Loucy (cell line): ENCODE measurements at regions not wholly inside any gene's neighbourhood (a gene's known extent, or its start where the extent isn't known, plus 50 kb on each side); places are given as distances from the start of the nearest gene placed in this dataset.

Experiments used
- H2AFZ ChIP-seq: fragments of 200-600 bp; sonication (generic); 2 replicates; pipeline ENCODE4 v1.6.0; 2016; ENCODE audit warnings: antibody characterized with exemption, mild to moderate bottlenecking, low read length, moderate library complexity
- H3F3A ChIP-seq: fragments of 200-600 bp; 2 replicates; pipeline ENCODE4 v1.6.0; 2016; ENCODE audit warnings: antibody characterized with exemption, low read depth, mild to moderate bottlenecking
- H3K27me3 ChIP-seq: fragments of 200-600 bp; sonication (generic); 2 replicates; pipeline ENCODE4 v1.6.1; 2014; ENCODE audit warnings: low read length, mild to moderate bottlenecking; ENCODE audit not compliant: insufficient read depth, poor library complexity, severe bottlenecking
- H3K36me3 ChIP-seq: fragments of 200-600 bp; sonication (generic); 2 replicates; pipeline ENCODE4 v1.6.1; 2016; ENCODE audit warnings: low read length; ENCODE audit not compliant: insufficient read depth
- H3K4me1 ChIP-seq: fragments of 200-600 bp; sonication (generic); 2 replicates; pipeline ENCODE4 v1.5.1; 2014; ENCODE audit warnings: low read length, mild to moderate bottlenecking; ENCODE audit not compliant: insufficient read depth, poor library complexity, severe bottlenecking
- H3K4me2 ChIP-seq: fragments of 200-600 bp; sonication (generic); 2 replicates; pipeline ENCODE4 v1.6.0; 2014; ENCODE audit warnings: antibody characterized with exemption, low read length, low read depth, mild to moderate bottlenecking; ENCODE audit not compliant: poor library complexity, severe bottlenecking
- H3K4me3 ChIP-seq: fragments of 200-600 bp; sonication (generic); 2 replicates; pipeline ENCODE4 v1.5.1; 2014; ENCODE audit warnings: low read length, mild to moderate bottlenecking, mixed read lengths; ENCODE audit not compliant: poor library complexity, severe bottlenecking
- H3K79me2 ChIP-seq: fragments of 200-600 bp; sonication (generic); 2 replicates; pipeline ENCODE4 v1.6.1; 2014; ENCODE audit warnings: low read length; ENCODE audit not compliant: insufficient read depth
- H3K9ac ChIP-seq: fragments of 200-600 bp; sonication (generic); 2 replicates; pipeline ENCODE4 v1.6.0; 2014; ENCODE audit warnings: mild to moderate bottlenecking, low read depth, low read length, moderate library complexity; ENCODE audit not compliant: poor library complexity, severe bottlenecking
- H3K9me2 ChIP-seq: fragments of 200-600 bp; sonication (generic); replicated peaks from 2 replicates; pipeline ENCODE4 v1.6.1; 2016; ENCODE audit warnings: low read depth, low read length, mixed read lengths
- H3K9me3 ChIP-seq: fragments of 200-600 bp; sonication (generic); 2 replicates; pipeline ENCODE4 v1.6.1; 2014; ENCODE audit warnings: mild to moderate bottlenecking, antibody characterized with exemption, low read length, low read depth; ENCODE audit not compliant: insufficient read depth
- H4K20me1 ChIP-seq: fragments of 200-600 bp; sonication (generic); 2 replicates; pipeline ENCODE4 v1.6.0; 2014; ENCODE audit warnings: antibody characterized with exemption, low read length, mild to moderate bottlenecking; ENCODE audit not compliant: insufficient read depth, poor library complexity, severe bottlenecking
- EZH2phosphoT487 ChIP-seq: fragments of 200-600 bp; IDR thresholded peaks from 2 replicates; pipeline ENCODE4 v1.6.1; 2018; ENCODE audit warnings: antibody characterized with exemption, mild to moderate bottlenecking, moderate library complexity, borderline replicate concordance
- TF ChIP-seq, protein P1 (sequence below): fragments of 200-600 bp; sonication (generic); conservative IDR thresholded peaks from 2 replicates; pipeline ENCODE4 v1.5.1; 2014; ENCODE audit warnings: mild to moderate bottlenecking, antibody characterized with exemption, low read length

DNA sequence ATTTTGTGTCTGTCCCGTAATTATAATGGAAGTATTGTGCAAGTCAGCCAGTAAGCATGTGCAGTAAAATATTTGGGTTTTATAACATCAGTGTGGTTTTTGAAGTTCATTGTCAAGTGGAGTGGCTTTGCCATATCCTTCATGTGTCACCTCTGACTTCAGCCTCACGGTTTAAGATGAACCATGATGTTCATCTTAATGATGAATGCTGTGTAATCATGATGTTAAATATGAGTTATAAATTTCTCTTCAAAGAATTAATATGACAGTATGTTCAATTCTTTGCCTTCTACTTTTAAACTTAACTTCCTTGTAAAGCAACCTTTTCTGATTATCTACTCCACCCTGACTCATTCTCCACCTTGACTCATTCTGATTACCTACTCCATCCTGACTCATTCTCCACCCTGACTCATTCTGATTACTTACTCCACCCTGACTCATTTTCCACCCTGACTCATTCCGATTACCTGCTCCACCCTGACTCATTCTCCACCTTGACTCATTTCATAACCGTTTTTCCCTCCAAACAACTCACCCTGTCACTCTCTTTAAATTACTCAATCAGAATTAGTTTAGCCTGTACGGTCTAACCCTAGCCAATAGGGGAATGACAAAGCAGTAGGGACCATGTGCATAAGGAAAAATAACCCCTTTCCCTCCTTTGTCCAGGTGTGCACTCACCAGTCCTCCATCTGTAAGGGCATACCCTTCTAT lies 50.3 kb upstream of the ANKRD10 start:
- peaks cover 16% of the 10 kb centered on the region; the same call in 1 of the 2 replicates for H3K9me3 ChIP-seq
- no peaks in the 10 kb centered on the region for H4K20me1 ChIP-seq
- H3F3A ChIP-seq, result no peaks in the 10 kb centered on the region
- H3K36me3 ChIP-seq, result no peaks in the 10 kb centered on the region
- no peaks in the 10 kb centered on the region for H3K79me2 ChIP-seq
- H3K9me2 ChIP-seq, result no peaks in the 10 kb centered on the region
- no peaks in the 10 kb centered on the region for H3K27me3 ChIP-seq
- no peaks in the 10 kb centered on the region for H3K4me1 ChIP-seq
- H2AFZ ChIP-seq, result no peak overlapping the region
- TF ChIP-seq, protein P1, sequence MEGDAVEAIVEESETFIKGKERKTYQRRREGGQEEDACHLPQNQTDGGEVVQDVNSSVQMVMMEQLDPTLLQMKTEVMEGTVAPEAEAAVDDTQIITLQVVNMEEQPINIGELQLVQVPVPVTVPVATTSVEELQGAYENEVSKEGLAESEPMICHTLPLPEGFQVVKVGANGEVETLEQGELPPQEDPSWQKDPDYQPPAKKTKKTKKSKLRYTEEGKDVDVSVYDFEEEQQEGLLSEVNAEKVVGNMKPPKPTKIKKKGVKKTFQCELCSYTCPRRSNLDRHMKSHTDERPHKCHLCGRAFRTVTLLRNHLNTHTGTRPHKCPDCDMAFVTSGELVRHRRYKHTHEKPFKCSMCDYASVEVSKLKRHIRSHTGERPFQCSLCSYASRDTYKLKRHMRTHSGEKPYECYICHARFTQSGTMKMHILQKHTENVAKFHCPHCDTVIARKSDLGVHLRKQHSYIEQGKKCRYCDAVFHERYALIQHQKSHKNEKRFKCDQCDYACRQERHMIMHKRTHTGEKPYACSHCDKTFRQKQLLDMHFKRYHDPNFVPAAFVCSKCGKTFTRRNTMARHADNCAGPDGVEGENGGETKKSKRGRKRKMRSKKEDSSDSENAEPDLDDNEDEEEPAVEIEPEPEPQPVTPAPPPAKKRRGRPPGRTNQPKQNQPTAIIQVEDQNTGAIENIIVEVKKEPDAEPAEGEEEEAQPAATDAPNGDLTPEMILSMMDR, result no peak
- TF ChIP-seq EZH2phosphoT487, result no peak
- H3K4me2 ChIP-seq, result no peak overlapping the region
- H3K4me3 ChIP-seq, result no peak overlapping the region
- no peak overlapping the region for H3K9ac ChIP-seq
